Stimulated activated CD4-positive, alpha-beta T cell treated with anti-CD3 and anti-CD28 coated beads, Interleukin-15, amount 100 ng/mL, for 48 hours (primary cell): ENCODE measurements at regions not wholly inside any gene's neighbourhood (a gene's known extent, or its start where the extent isn't known, plus 50 kb on each side); places are given as distances from the start of the nearest gene placed in this dataset.

Experiments used
- DNase-seq, 2 donors: peaks; one replicate each; pipeline ENCODE4 v3.0.0-alpha.2; 2020; ENCODE audit warnings: low read depth in 2 of 2

GRCh38 chr15:36517758-36518157 lies 61.7 kb upstream of the CDIN1 start:
- DNase-seq: no peak

DNA sequence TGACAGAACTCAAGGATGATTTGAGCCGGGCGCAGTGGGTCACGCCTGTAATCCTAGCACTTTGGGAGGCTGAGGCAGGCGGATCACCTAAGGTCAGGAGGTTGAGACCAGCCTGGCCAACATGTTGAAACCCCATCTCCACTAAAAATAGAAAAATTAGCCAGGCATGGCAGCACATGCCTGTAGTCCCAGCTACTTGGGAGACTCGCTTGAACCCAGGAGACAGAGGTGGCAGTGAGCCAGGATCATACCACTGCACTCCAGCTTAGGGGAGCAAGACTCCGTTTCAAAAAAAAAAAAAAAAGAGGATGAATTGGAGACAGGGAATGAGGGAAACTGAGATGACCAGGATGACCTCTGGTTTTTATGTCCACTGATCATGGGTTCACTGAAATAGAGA lies 60.4 kb upstream of the CDIN1 start:
- no peak for DNase-seq

- DNase-seq: no peak
Measured at GRCh38 chr15:36525430-36525829, 54.0 kb upstream of the CDIN1 start.

DNA sequence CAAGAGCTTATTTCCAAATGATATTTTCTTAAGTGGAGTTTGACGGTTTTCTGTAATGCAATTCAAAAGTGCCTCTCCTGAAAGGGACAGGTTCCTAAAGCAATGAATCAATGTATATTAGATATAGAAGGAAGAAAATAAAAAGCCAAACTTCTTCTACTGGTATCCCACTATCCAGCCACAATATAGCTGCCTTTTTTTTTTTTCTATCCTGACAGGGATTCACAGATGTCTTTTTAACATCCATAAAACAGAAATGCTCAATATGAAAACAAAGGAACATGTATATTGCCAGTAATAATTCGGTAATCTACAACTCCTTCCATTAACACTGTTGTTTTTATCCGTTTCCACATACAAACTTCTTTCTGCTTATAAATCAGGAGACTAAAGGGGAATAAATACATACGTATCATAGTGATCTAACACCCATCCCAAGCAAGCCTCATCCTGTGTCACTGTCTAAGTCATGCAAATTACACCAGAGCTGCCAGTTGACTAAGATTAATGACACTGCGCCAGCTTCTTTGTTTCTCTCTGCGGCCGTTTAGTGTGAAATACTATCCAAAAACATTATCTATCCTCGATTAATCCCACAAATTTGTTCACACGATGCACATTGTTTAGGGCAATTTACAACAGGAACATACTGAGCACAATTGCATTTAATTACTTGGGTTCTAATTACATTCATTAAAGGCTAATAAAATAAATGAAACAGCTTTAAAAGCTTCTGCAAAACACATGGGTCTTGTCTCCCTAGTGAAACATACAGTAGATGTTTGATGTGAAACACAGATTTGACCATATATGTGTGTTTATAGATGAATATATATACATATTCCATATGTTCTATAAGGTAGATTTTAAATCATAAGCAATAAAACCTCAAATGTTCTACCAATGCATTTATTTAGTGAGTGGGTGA lies 51.9 kb upstream of the CDIN1 start:
- no peak for DNase-seq

DNA sequence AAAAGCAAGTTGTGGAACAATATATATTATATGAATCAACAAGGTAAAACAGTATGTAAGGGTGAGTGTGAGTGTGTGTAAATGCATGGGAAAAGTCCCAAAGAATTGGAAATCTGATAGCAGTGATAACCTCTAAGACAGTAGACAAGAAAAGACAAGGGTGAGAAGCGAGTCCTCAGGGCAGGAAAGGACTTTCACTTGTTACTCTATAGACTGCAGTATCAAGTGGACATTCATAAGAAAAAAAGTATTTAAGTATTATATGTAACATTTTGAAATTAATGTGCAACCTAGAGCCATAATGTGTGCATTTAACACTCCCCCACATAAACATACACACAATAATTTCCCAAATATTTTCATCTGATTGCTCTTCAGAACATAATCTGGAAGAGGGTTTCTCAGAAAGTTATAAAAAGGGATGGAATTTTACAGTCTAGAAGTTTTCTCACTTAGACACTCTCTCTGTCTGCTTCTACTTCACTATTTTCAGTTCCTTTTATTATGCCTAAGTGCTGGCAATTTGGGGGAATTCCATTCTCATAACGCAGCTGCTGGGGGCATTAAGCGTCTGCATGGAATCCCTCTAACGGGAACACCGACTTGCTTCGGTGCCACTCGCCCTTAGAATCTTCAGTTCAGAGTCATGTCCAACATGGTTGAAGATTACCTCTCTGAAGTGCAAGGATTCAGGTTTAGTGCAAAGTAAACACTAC lies 50.0 kb upstream of the CDIN1 start:
- DNase-seq: no peak
